ENCODE measurements at regions not wholly inside any gene's neighbourhood (a gene's known extent, or its start where the extent isn't known, plus 50 kb on each side); places are given as distances from the start of the nearest gene placed in this dataset.

- TF ChIP-seq EZH2 (IDR thresholded peaks at IDR 0.05; ENCODE audit: insufficient read depth, poor library complexity, severe bottlenecking) (no peak), EZH2phosphoT487 (IDR thresholded peaks at IDR 0.05; ENCODE audit: insufficient read depth, low read depth) (no peak)
Measured at GRCh38 chrX:139025816-139026215, 314.3 kb upstream of the FGF13 start.
